ENCODE measurements at regions not wholly inside any gene's neighbourhood (a gene's known extent, or its start where the extent isn't known, plus 50 kb on each side); places are given as distances from the start of the nearest gene placed in this dataset.

DNA sequence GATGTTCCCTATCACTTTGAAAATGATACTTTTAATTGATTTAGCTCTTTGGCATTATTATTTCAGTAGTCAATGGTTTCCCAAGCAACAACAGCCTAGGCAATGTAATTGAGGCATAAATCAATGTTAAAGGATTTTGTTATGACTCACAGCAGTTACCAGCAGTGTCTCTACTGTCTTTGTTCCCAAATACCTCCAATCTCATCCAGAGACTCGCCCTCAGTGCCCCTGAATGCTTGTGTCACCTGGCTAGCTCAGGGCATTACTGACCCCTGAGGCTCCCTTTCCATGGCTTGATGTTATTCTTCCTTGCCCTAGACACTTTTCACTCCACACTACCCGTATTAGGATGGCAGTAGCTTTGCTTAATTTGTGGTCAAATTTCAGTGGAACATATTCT is 227.2 kb downstream of the SQOR start:
- H3K9me2 ChIP-seq (replicated peaks; ENCODE audit: control insufficient read depth, low read length), result no peaks in the 10 kb centered on the region
- no peak for TF ChIP-seq EZH2phosphoT487 (IDR thresholded peaks at IDR 0.05; ENCODE audit: borderline replicate concordance, low read length)
- TF ChIP-seq, protein P1, sequence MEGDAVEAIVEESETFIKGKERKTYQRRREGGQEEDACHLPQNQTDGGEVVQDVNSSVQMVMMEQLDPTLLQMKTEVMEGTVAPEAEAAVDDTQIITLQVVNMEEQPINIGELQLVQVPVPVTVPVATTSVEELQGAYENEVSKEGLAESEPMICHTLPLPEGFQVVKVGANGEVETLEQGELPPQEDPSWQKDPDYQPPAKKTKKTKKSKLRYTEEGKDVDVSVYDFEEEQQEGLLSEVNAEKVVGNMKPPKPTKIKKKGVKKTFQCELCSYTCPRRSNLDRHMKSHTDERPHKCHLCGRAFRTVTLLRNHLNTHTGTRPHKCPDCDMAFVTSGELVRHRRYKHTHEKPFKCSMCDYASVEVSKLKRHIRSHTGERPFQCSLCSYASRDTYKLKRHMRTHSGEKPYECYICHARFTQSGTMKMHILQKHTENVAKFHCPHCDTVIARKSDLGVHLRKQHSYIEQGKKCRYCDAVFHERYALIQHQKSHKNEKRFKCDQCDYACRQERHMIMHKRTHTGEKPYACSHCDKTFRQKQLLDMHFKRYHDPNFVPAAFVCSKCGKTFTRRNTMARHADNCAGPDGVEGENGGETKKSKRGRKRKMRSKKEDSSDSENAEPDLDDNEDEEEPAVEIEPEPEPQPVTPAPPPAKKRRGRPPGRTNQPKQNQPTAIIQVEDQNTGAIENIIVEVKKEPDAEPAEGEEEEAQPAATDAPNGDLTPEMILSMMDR (IDR thresholded peaks at IDR 0.05; ENCODE audit: low read depth, low read length, poor library complexity, severe bottlenecking), result no peak
- no peaks in the 10 kb centered on the region for H3K27me3 ChIP-seq (ENCODE audit: control insufficient read depth, low read length)
- no peaks in the 10 kb centered on the region for H3K4me1 ChIP-seq (ENCODE audit: control insufficient read depth, low read length)
- H3K27ac ChIP-seq (ENCODE audit: low read depth, low read length), result no peak overlapping the region
- no peaks in the 10 kb centered on the region for H3K79me2 ChIP-seq (ENCODE audit: control insufficient read depth, low read length)
- H3K4me2 ChIP-seq (ENCODE audit: low read length), result no peak overlapping the region
- no peaks in the 10 kb centered on the region for H3F3A ChIP-seq (ENCODE audit: control insufficient read depth, insufficient read depth)
- H3K9me3 ChIP-seq (ENCODE audit: control insufficient read depth, insufficient read depth, low read length), result no peaks in the 10 kb centered on the region; the same call in 1 of the 2 replicates
- no peaks in the 10 kb centered on the region for H3K36me3 ChIP-seq (ENCODE audit: control insufficient read depth, low read length)
- H3K4me3 ChIP-seq (ENCODE audit: low read length), result no peak overlapping the region
- no peaks in the 10 kb centered on the region for H4K20me1 ChIP-seq (ENCODE audit: control insufficient read depth, insufficient read depth, low read depth, low read length)

DNA sequence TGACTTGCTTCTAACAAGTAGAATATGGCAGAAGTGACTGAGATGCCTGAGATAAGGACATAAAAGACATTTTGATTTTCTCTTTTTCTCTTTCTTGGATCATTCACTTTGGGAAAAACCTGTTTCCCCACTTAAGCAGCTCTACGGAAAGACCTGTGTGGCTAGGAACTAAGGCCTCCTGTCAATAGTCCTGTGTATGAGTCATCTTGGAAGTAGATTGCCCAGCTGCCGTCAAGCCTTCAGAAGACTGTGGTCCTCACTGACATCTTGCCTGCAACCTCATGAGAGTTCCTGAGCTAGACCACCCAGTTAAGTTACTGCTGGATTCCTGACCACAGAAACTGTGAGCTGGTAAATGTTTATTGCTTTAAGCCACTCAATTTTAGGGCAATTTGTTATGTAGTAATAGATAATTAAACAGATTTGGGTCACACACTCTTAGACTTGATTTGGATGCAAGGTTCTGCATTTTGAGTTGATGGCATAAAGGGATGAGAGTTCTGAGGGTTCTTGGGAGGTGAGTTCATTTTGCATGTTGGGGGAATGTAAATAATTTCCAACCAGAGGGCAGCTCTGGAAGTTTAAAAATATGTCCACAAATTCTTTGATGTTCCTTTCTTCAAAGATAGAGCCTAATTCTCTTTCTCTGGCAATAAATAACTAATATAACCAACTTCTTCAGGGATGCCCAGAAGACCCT is 229.2 kb downstream of the SQOR start:
- no peaks in the 10 kb centered on the region for H3K27me3 ChIP-seq (ENCODE audit: control insufficient read depth, low read length)
- peaks cover 4% of the 10 kb centered on the region for H3K4me1 ChIP-seq (ENCODE audit: control insufficient read depth, low read length)
- no peaks in the 10 kb centered on the region for H3F3A ChIP-seq (ENCODE audit: control insufficient read depth, insufficient read depth)
- no peaks in the 10 kb centered on the region for H3K9me2 ChIP-seq (replicated peaks; ENCODE audit: control insufficient read depth, low read length)
- H3K27ac ChIP-seq (ENCODE audit: low read depth, low read length), result no peak overlapping the region
- H4K20me1 ChIP-seq (ENCODE audit: control insufficient read depth, insufficient read depth, low read depth, low read length), result no peaks in the 10 kb centered on the region
- no peaks in the 10 kb centered on the region for H3K36me3 ChIP-seq (ENCODE audit: control insufficient read depth, low read length)
- no peaks in the 10 kb centered on the region for H3K79me2 ChIP-seq (ENCODE audit: control insufficient read depth, low read length)
- H3K4me2 ChIP-seq (ENCODE audit: low read length), result no peak overlapping the region
- TF ChIP-seq EZH2phosphoT487 (IDR thresholded peaks at IDR 0.05; ENCODE audit: borderline replicate concordance, low read length), result no peak
- TF ChIP-seq, protein P1 (IDR thresholded peaks at IDR 0.05; ENCODE audit: low read depth, low read length, poor library complexity, severe bottlenecking), result no peak
- H3K4me3 ChIP-seq (ENCODE audit: low read length), result no peak overlapping the region
- H3K9me3 ChIP-seq (ENCODE audit: control insufficient read depth, insufficient read depth, low read length), result no peaks in the 10 kb centered on the region

DNA sequence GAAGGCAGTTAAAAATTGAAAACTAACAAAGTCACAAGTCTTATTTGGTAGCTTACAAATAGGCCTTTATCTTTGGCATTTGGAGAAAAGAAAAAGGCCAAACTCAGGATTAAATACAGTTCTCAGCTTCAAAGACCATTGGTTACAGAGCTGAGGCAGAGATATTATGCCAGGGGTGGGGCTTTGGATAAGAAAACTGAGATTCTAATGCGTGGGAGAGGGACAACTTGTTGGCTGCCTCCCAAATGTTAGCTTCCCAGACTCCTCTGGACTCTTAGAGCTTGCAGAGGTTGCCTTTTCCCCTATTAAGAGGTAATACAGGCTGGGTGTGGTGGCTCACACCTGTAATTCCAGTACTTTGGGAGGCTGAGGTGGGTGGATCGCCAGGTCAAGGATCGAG is 231.8 kb downstream of the SQOR start:
- Histone ChIP-seq H3K9me2 (replicated peaks; ENCODE audit: control insufficient read depth, low read length) (no peaks in the 10 kb centered on the region), H3K27ac (ENCODE audit: low read depth, low read length) (no peak overlapping the region), H4K20me1 (ENCODE audit: control insufficient read depth, insufficient read depth, low read depth, low read length) (no peaks in the 10 kb centered on the region), H3K4me2 (ENCODE audit: low read length) (no peak overlapping the region), H3K9me3 (ENCODE audit: control insufficient read depth, insufficient read depth, low read length) (0 out of 2 replicates have a peak, but pooled peaks cover 1% of the 10 kb centered on the region), H3K4me3 (ENCODE audit: low read length) (no peak overlapping the region), H3K27me3 (ENCODE audit: control insufficient read depth, low read length) (no peaks in the 10 kb centered on the region), H3K4me1 (ENCODE audit: control insufficient read depth, low read length) (peaks cover 9% of the 10 kb centered on the region), H3K79me2 (ENCODE audit: control insufficient read depth, low read length) (no peaks in the 10 kb centered on the region), H3K36me3 (ENCODE audit: control insufficient read depth, low read length) (no peaks in the 10 kb centered on the region), H3F3A (ENCODE audit: control insufficient read depth, insufficient read depth) (no peaks in the 10 kb centered on the region)
- no peak for TF ChIP-seq EZH2phosphoT487 (IDR thresholded peaks at IDR 0.05; ENCODE audit: borderline replicate concordance, low read length)
- TF ChIP-seq, protein P1 (IDR thresholded peaks at IDR 0.05; ENCODE audit: low read depth, low read length, poor library complexity, severe bottlenecking), result no peak
